Transverse colon (tissue), 4 donors: ENCODE measurements at regions not wholly inside any gene's neighbourhood (a gene's known extent, or its start where the extent isn't known, plus 50 kb on each side); places are given as distances from the start of the nearest gene placed in this dataset.

ENCODE experiments used
- DNase-seq: peaks from one replicate; pipeline ENCODE4 v3.0.0-alpha.2; 2019
- H3K27ac ChIP-seq, 4 donors: fragments of 200-600 bp; sonication (generic); 2 replicates each; pipeline ENCODE4 v1.5.1; 2016 to 2018; ENCODE audit warnings: inconsistent platforms in 4 of 4
- H3K27me3 ChIP-seq: fragments of 200-600 bp; sonication (generic); 2 replicates; pipeline ENCODE4 v1.5.1; 2017; ENCODE audit warnings: inconsistent platforms
- H3K36me3 ChIP-seq, 4 donors: fragments of 200-600 bp; sonication (generic); 2 replicates each; pipeline ENCODE4 v1.5.1; 2017 to 2019; ENCODE audit warnings: inconsistent platforms in 4 of 4
- H3K4me1 ChIP-seq, 4 donors: fragments of 200-600 bp; sonication (generic); 2 replicates each; pipeline ENCODE4 v1.5.1; 2017 to 2020; ENCODE audit warnings: inconsistent platforms in 4 of 4
- H3K4me3 ChIP-seq, 4 donors: fragments of 200-600 bp; sonication (generic); 1 replicate in 1 of 4; 2 replicates in 3 of 4; pipeline versions ENCODE4 v1.5.1 to v1.6.1; 2017 to 2019; ENCODE audit warnings: inconsistent platforms in 4 of 4
- H3K9me3 ChIP-seq, 2 donors: fragments of 200-600 bp; sonication (generic); 2 replicates each; pipeline ENCODE4 v1.5.1; 2017 to 2019; ENCODE audit warnings: inconsistent platforms in 2 of 2
- EP300 ChIP-seq: sonication (generic); formaldehyde crosslinking; IDR thresholded peaks from one replicate; pipeline ENCODE4 v1.6.1; 2017; ENCODE audit warnings: antibody characterized with exemption, low read depth
- POLR2A ChIP-seq: fragments of 450-650 bp; IDR thresholded peaks from one replicate; pipeline ENCODE4 v1.6.1; 2016; ENCODE audit warnings: antibody characterized with exemption, mild to moderate bottlenecking, moderate library complexity
- POLR2AphosphoS5 ChIP-seq, 3 donors: sonication (generic); formaldehyde crosslinking; IDR thresholded peaks; one replicate each; pipeline ENCODE4 v1.6.1; 2016; ENCODE audit warnings: antibody characterized with exemption in 3 of 3
- WGBS, 2 donors: methylation state at CpG; one replicate each; pipeline ENCODE4 v1.1.5; 2018; ENCODE audit warnings: low coverage in 1 of 2; 5-methylcytosine and 5-hydroxymethylcytosine counted together
- in situ Hi-C, 4 donors: fragments of 200-750 bp; cut with MboI; loops; one replicate each; pipeline versions ENCODE4 v1.15.0 to v1.15.1; 2017; ENCODE audit warnings: low sequenced_read_pairs in 3 of 4, low pct_ligation_motif_present in 1 of 4, low pct_unique_long_range_greater_than_20kb in 1 of 4
- intact Hi-C: fragments of 100-400 bp; cut with DNase I; formaldehyde crosslinking; loops from one replicate; pipeline ENCODE4 v1.15.1; 2023; ENCODE audit warnings: low total_unique reads
- TF ChIP-seq, protein P1 (sequence below), 5 experiments: fragments of 200-600 bp in 3 of 5; fragments of 450-650 bp in 2 of 5; sonication (generic) in 3 of 5; IDR thresholded peaks; 1 replicate in 2 of 5; 2 replicates in 3 of 5; pipeline ENCODE4 v1.5.1; 2016 to 2017; ENCODE audit warnings: antibody characterized with exemption in 5 of 5, inconsistent platforms in 3 of 5, mild to moderate bottlenecking in 2 of 5, moderate library complexity in 1 of 5

DNA sequence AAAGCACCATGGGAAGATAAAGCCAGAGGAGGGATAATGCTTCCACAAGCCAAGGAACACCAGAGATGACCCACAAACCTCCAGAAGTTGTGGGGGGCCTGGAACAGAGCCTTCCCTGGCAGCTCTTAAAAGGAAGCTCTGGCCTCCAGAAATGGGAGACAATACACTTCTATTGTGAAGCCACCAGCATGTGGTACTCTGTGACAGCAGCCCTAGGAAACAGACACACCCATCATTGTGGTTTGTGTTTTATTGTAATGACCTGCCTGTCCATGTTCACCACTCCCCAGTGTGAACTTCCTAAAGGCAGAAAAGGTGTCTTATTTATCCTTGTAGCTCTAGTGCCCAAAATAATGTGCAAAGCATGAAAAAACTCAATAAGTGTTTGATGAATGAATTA is 264.1 kb upstream of the GATB start:
- H3K9me3 ChIP-seq, result no peaks in the 10 kb centered on the region
- intact Hi-C loops (no loop called here), in situ Hi-C loops (no loop called here)
- H3K4me3 ChIP-seq, result no peak overlapping the region
- TF ChIP-seq EP300, result no peak
- TF ChIP-seq, protein P1, sequence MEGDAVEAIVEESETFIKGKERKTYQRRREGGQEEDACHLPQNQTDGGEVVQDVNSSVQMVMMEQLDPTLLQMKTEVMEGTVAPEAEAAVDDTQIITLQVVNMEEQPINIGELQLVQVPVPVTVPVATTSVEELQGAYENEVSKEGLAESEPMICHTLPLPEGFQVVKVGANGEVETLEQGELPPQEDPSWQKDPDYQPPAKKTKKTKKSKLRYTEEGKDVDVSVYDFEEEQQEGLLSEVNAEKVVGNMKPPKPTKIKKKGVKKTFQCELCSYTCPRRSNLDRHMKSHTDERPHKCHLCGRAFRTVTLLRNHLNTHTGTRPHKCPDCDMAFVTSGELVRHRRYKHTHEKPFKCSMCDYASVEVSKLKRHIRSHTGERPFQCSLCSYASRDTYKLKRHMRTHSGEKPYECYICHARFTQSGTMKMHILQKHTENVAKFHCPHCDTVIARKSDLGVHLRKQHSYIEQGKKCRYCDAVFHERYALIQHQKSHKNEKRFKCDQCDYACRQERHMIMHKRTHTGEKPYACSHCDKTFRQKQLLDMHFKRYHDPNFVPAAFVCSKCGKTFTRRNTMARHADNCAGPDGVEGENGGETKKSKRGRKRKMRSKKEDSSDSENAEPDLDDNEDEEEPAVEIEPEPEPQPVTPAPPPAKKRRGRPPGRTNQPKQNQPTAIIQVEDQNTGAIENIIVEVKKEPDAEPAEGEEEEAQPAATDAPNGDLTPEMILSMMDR (IDR thresholded peaks at IDR 0.05), result no peak
- TF ChIP-seq POLR2AphosphoS5 (IDR thresholded peaks at IDR 0.05), result no peak
- TF ChIP-seq POLR2A, result no peak
- H3K27ac ChIP-seq, result no peak overlapping the region
- no peak for DNase-seq
- H3K27me3 ChIP-seq, result no peaks in the 10 kb centered on the region
- no peaks in the 10 kb centered on the region for H3K36me3 ChIP-seq
- H3K4me1 ChIP-seq, result no peaks in the 10 kb centered on the region

- TF ChIP-seq EP300 (no peak), POLR2AphosphoS5 (IDR thresholded peaks at IDR 0.05) (no peak), POLR2A (no peak)
- TF ChIP-seq, protein P1 (IDR thresholded peaks at IDR 0.05), result no peak
- Histone ChIP-seq H3K4me3 (no peak overlapping the region), H3K27ac (no peak overlapping the region), H3K36me3 (no peaks in the 10 kb centered on the region), H3K27me3 (no peaks in the 10 kb centered on the region), H3K4me1 (no peaks in the 10 kb centered on the region), H3K9me3 (no peaks in the 10 kb centered on the region)
- DNase-seq, result no peak
- in situ Hi-C loops (no loop called here), intact Hi-C loops (no loop called here)
- 75 to 89% methylated on average over 5 to 9 of the region's 9 CpGs for WGBS, 2 donors
Observed at GRCh38 chr4:152023674-152024073, 262.9 kb upstream of the GATB start.

GRCh38 chr4:152022543-152022942 is 261.7 kb upstream of the GATB start:
- intact Hi-C loops, result no loop called here
- Histone ChIP-seq H3K27ac (no peak overlapping the region), H3K4me1 (no peaks in the 10 kb centered on the region), H3K36me3 (no peaks in the 10 kb centered on the region), H3K9me3 (no peaks in the 10 kb centered on the region), H3K27me3 (no peaks in the 10 kb centered on the region), H3K4me3 (no peak overlapping the region)
- whole genome bisulfite sequencing, 2 donors, result 75 to 86% methylated on average over 4 to 5 of the region's 5 CpGs
- in situ Hi-C loops, result no loop called here
- TF ChIP-seq, protein P1 (IDR thresholded peaks at IDR 0.05), result no peak
- no peak for TF ChIP-seq POLR2A
- TF ChIP-seq EP300, result no peak
- no peak for TF ChIP-seq POLR2AphosphoS5 (IDR thresholded peaks at IDR 0.05)
- DNase-seq, result no peak

DNA sequence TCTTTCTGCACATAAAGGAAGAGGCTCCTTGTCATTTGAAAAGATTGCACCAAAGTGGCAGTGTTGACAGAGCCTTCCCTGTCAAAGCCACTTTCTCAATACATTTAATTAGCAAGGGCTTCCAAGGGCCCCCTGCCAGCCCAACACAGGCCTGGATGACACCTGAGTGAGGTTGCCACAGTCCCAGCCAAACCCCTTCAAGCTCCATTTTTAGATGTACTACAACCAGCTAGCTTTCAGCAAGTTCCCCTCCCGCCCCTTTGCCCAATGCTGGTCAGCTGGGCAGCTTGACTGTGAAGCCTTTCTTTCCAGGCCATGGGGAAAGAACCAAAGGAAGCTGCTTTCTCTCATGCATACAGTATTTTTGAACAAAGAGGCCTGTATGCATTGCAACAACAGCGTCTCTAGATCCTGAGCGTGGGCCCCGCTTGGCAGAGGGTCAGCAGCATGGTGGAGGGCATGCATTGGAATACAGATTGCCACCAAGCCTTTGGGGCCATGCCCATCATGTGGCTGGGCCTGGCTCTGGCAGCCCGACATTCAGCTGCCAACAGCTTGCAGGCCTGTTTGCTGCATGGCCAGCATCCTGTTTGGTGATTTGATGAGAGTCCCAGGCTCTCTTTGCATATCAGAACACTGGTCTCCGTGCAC is 261.1 kb upstream of the GATB start:
- no peak overlapping the region for H3K4me3 ChIP-seq
- no peaks in the 10 kb centered on the region for H3K9me3 ChIP-seq
- no peak for TF ChIP-seq POLR2A
- TF ChIP-seq, protein P1 (IDR thresholded peaks at IDR 0.05), result no peak
- DNase-seq, result no peak
- H3K4me1 ChIP-seq, result no peaks in the 10 kb centered on the region
- H3K27ac ChIP-seq, result no peak overlapping the region
- WGBS, 2 donors, result 60 to 88% methylated on average over 1 to 6 of the region's 6 CpGs
- no peaks in the 10 kb centered on the region for H3K27me3 ChIP-seq
- in situ Hi-C loops, result no loop called here
- no peaks in the 10 kb centered on the region for H3K36me3 ChIP-seq
- intact Hi-C loops, result no loop called here
